NCI-H524 treated with DMSO at 0.1 percent for 48 hours (cell line): ENCODE measurements at regions not wholly inside any gene's neighbourhood (a gene's known extent, or its start where the extent isn't known, plus 50 kb on each side); places are given as distances from the start of the nearest gene placed in this dataset.

ENCODE experiments used
- DNase-seq: peaks from one replicate; lab custom pipeline; 2025; lab: John Stamatoyannopoulos, UW

- DNase-seq = no peak
Observed at GRCh38 chr5:117943541-117943940, 1044.8 kb downstream of the DTWD2 start.

- DNase-seq = no peak
Observed at GRCh38 chr5:117942861-117943519, 1045.4 kb downstream of the DTWD2 start.

GRCh38 chr5:117893211-117893610 lies 1095.1 kb downstream of the DTWD2 start:
- no peak for DNase-seq

- DNase-seq = no peak
Observed at GRCh38 chr5:117892360-117892759, 1096.0 kb downstream of the DTWD2 start.

GRCh38 chr5:117889596-117889995 lies 1098.8 kb downstream of the DTWD2 start:
- no peak for DNase-seq

- DNase-seq = no peak
Observed at GRCh38 chr5:117888688-117889087, 1099.7 kb downstream of the DTWD2 start.

GRCh38 chr5:117881426-117882230 lies 1106.7 kb downstream of the DTWD2 start:
- peak; percentile 41 for DNase-seq

GRCh38 chr5:117880932-117881331 lies 1107.4 kb downstream of the DTWD2 start:
- no peak for DNase-seq

GRCh38 chr5:117877731-117878130 lies 1110.6 kb downstream of the DTWD2 start:
- DNase-seq = no peak

GRCh38 chr5:117872798-117873368 lies 1115.5 kb downstream of the DTWD2 start:
- peak; percentile 49 for DNase-seq

- DNase-seq = no peak
Observed at GRCh38 chr5:117869596-117869995, 1118.8 kb downstream of the DTWD2 start.

GRCh38 chr5:117863586-117864296 lies 1124.6 kb downstream of the DTWD2 start:
- no peak for DNase-seq

- no peak for DNase-seq
Observed at GRCh38 chr5:117860550-117860949, 1127.8 kb downstream of the DTWD2 start.

GRCh38 chr5:117859176-117859575 lies 1129.2 kb downstream of the DTWD2 start:
- DNase-seq = no peak

GRCh38 chr5:117856713-117857112 lies 1131.6 kb downstream of the DTWD2 start:
- DNase-seq = no peak

- no peak for DNase-seq
Observed at GRCh38 chr5:117837786-117838185, 1150.6 kb downstream of the DTWD2 start.

GRCh38 chr5:117833691-117834090 lies 1154.7 kb downstream of the DTWD2 start:
- DNase-seq = no peak

- no peak for DNase-seq
Observed at GRCh38 chr5:117829646-117830045, 1158.7 kb downstream of the DTWD2 start.

GRCh38 chr5:117813850-117814249 lies 1174.5 kb downstream of the DTWD2 start:
- no peak for DNase-seq

GRCh38 chr5:117812861-117813260 lies 1175.5 kb downstream of the DTWD2 start:
- no peak for DNase-seq

- DNase-seq = no peak
Observed at GRCh38 chr5:117809251-117809650, 1179.1 kb downstream of the DTWD2 start.

GRCh38 chr5:117805058-117805457 lies 1183.3 kb downstream of the DTWD2 start:
- DNase-seq = no peak

GRCh38 chr5:117803533-117803932 lies 1184.8 kb downstream of the DTWD2 start:
- no peak for DNase-seq
